Esophagus (tissue), 2 donors: ENCODE measurements at regions not wholly inside any gene's neighbourhood (a gene's known extent, or its start where the extent isn't known, plus 50 kb on each side); places are given as distances from the start of the nearest gene placed in this dataset.
A peak's percentile ranks its signal among the peaks of the same experiment; 100 is the strongest.
"Not testable (repeated sequence)": the region's sequence is repeated elsewhere in the genome, so short reads cannot be mapped to it uniquely, and the experiment has no call there.

Experiments
- H3K27ac ChIP-seq, 2 donors: one replicate each; pipeline ENCODE4 v1.5.1; 2013; ENCODE audit warnings: low read depth in 2 of 2, mild to moderate bottlenecking in 2 of 2, inconsistent platforms in 1 of 2, low read length in 1 of 2, moderate library complexity in 1 of 2
- H3K27me3 ChIP-seq, 2 donors: one replicate each; pipeline ENCODE4 v1.6.1; 2013; ENCODE audit warnings: low read length in 2 of 2, control low read depth in 1 of 2, mild to moderate bottlenecking in 1 of 2; ENCODE audit not compliant: insufficient read depth in 2 of 2, control insufficient read depth in 1 of 2
- H3K36me3 ChIP-seq, 2 donors: one replicate each; pipeline ENCODE4 v1.6.1; 2013; ENCODE audit warnings: low read length in 1 of 2; ENCODE audit not compliant: control insufficient read depth in 2 of 2, insufficient read depth in 2 of 2
- H3K4me1 ChIP-seq, 2 donors: one replicate each; pipeline ENCODE4 v1.6.1; 2013; ENCODE audit warnings: low read length in 1 of 2; ENCODE audit not compliant: control insufficient read depth in 2 of 2, insufficient read depth in 2 of 2
- H3K4me3 ChIP-seq, 2 donors: one replicate each; pipeline ENCODE4 v1.5.1; 2013; ENCODE audit warnings: low read length in 2 of 2, mild to moderate bottlenecking in 2 of 2, low read depth in 1 of 2, moderate library complexity in 1 of 2
- H3K9me3 ChIP-seq, 2 donors: one replicate each; pipeline ENCODE4 v1.6.1; 2013; ENCODE audit warnings: mild to moderate bottlenecking in 2 of 2, low read depth in 1 of 2, low read length in 1 of 2, moderate library complexity in 1 of 2; ENCODE audit not compliant: control insufficient read depth in 2 of 2, insufficient read depth in 1 of 2
- WGBS, 2 donors: extraction: QIAGEN DNeasy Blood & Tissue Kit; methylation state at CpG; one replicate each; pipeline ENCODE4 v1.1.7; 2013; 5-methylcytosine and 5-hydroxymethylcytosine counted together
- donor health status: healthy with polysubstance abuse.
- donor health status: Bipolar disorder and iron deficiency.

- H3K36me3 ChIP-seq: no peaks in the 10 kb centered on the region
- no peaks in the 10 kb centered on the region for H3K9me3 ChIP-seq
- 96 to 98% methylated on average over 3 of the region's 3 CpGs for WGBS, 2 donors
- H3K27ac ChIP-seq: no peak overlapping the region
- H3K4me3 ChIP-seq: no peak overlapping the region
- H3K4me1 ChIP-seq: no peaks in the 10 kb centered on the region
- H3K27me3 ChIP-seq: no peaks in the 10 kb centered on the region
Observed at GRCh38 chr1:212173567-212173966, 111.6 kb upstream of the PPP2R5A start.

- H3K4me1 ChIP-seq, H3K9me3 ChIP-seq, H3K27me3 ChIP-seq, H3K27ac ChIP-seq, H3K36me3 ChIP-seq, H3K4me3 ChIP-seq: not testable (repeated sequence)
- 89 to 92% methylated on average over 9 of the region's 9 CpGs for WGBS, 2 donors
Observed at GRCh38 chr1:212174295-212174694, 110.9 kb upstream of the PPP2R5A start.

- peaks cover 0 to 9% of the 10 kb centered on the region in 2 donors for H3K4me1 ChIP-seq
- no peaks in the 10 kb centered on the region for H3K27me3 ChIP-seq
- no peaks in the 10 kb centered on the region for H3K36me3 ChIP-seq
- 93 to 95% methylated on average over 2 of the region's 2 CpGs for WGBS, 2 donors
- no peaks in the 10 kb centered on the region for H3K9me3 ChIP-seq
- no peak overlapping the region for H3K27ac ChIP-seq
- H3K4me3 ChIP-seq: no peak overlapping the region
Observed at GRCh38 chr1:212177542-212177941, 107.7 kb upstream of the PPP2R5A start.

GRCh38 chr1:212178851-212179250 is 106.4 kb upstream of the PPP2R5A start:
- Histone ChIP-seq H3K27ac (peak overlapping the region; percentile 84 to 93), H3K36me3 (no peaks in the 10 kb centered on the region), H3K27me3 (no peaks in the 10 kb centered on the region), H3K9me3 (no peaks in the 10 kb centered on the region), H3K4me3 (no peak overlapping the region), H3K4me1 (peaks cover 0 to 9% of the 10 kb centered on the region in 2 donors)
- 85% methylated on average over 2 of the region's 2 CpGs for WGBS, 2 donors

GRCh38 chr1:212179394-212180076 is 105.7 kb upstream of the PPP2R5A start:
- WGBS, 2 donors: 50 to 63% methylated on average over 2 of the region's 2 CpGs
- H3K4me3 ChIP-seq: no peak overlapping the region
- no peaks in the 10 kb centered on the region for H3K36me3 ChIP-seq
- no peaks in the 10 kb centered on the region for H3K9me3 ChIP-seq
- no peaks in the 10 kb centered on the region for H3K27me3 ChIP-seq
- H3K27ac ChIP-seq: peak overlapping the region; percentile 84 to 93
- H3K4me1 ChIP-seq: peaks cover 0 to 9% of the 10 kb centered on the region in 2 donors

- Histone ChIP-seq H3K27ac (no peak overlapping the region), H3K4me1 (peaks cover 0 to 9% of the 10 kb centered on the region in 2 donors), H3K27me3 (no peaks in the 10 kb centered on the region), H3K9me3 (no peaks in the 10 kb centered on the region), H3K36me3 (no peaks in the 10 kb centered on the region), H3K4me3 (no peak overlapping the region)
- 92 to 94% methylated on average over 6 of the region's 6 CpGs for WGBS, 2 donors
Observed at GRCh38 chr1:212181015-212181882, 104.0 kb upstream of the PPP2R5A start.

- Histone ChIP-seq H3K36me3 (no peaks in the 10 kb centered on the region), H3K27ac (no peak overlapping the region), H3K4me1 (peaks cover 0 to 9% of the 10 kb centered on the region in 2 donors), H3K27me3 (no peaks in the 10 kb centered on the region), H3K4me3 (no peak overlapping the region), H3K9me3 (no peaks in the 10 kb centered on the region)
- WGBS, 2 donors: 89 to 94% methylated on average over 4 of the region's 4 CpGs
Observed at GRCh38 chr1:212182171-212182570, 103.0 kb upstream of the PPP2R5A start.

GRCh38 chr1:212182579-212182978 is 102.6 kb upstream of the PPP2R5A start:
- peaks cover 0 to 9% of the 10 kb centered on the region in 2 donors for H3K4me1 ChIP-seq
- H3K4me3 ChIP-seq: no peak overlapping the region
- H3K36me3 ChIP-seq: no peaks in the 10 kb centered on the region
- H3K27me3 ChIP-seq: no peaks in the 10 kb centered on the region
- H3K9me3 ChIP-seq: no peaks in the 10 kb centered on the region
- H3K27ac ChIP-seq: no peak overlapping the region
- 91% methylated on average over 3 of the region's 3 CpGs for WGBS, 2 donors

- H3K4me1 ChIP-seq: no peaks in the 10 kb centered on the region
- peak overlapping the region in 1 of 2 donors; percentile 47 for H3K27ac ChIP-seq
- H3K9me3 ChIP-seq: no peaks in the 10 kb centered on the region
- no peak overlapping the region for H3K4me3 ChIP-seq
- WGBS, 2 donors: 59 to 61% methylated on average over 8 of the region's 8 CpGs
- H3K27me3 ChIP-seq: no peaks in the 10 kb centered on the region
- H3K36me3 ChIP-seq: no peaks in the 10 kb centered on the region
Observed at GRCh38 chr1:212186427-212187207, 98.6 kb upstream of the PPP2R5A start.
